Mononuclear cell (primary cell): ENCODE measurements at regions not wholly inside any gene's neighbourhood (a gene's known extent, or its start where the extent isn't known, plus 50 kb on each side); places are given as distances from the start of the nearest gene placed in this dataset.

Experiments
- H3K27me3 ChIP-seq: 2 replicates; pipeline ENCODE4 v1.6.0; 2011; ENCODE audit warnings: low read length, control low read depth; ENCODE audit not compliant: insufficient read depth
- H3K4me1 ChIP-seq: 2 replicates; pipeline ENCODE4 v1.5.1; 2011; ENCODE audit warnings: mild to moderate bottlenecking, low read length, control low read depth; ENCODE audit not compliant: insufficient read depth
- H3K4me3 ChIP-seq: 2 replicates; pipeline ENCODE4 v1.5.1; 2011; ENCODE audit warnings: mild to moderate bottlenecking, low read length, moderate library complexity
- H3K9me3 ChIP-seq: 2 replicates; pipeline ENCODE4 v1.5.1; 2011; ENCODE audit warnings: low read depth, mild to moderate bottlenecking, control low read depth, low read length

- Histone ChIP-seq H3K27me3 (no peaks in the 10 kb centered on the region), H3K4me1 (no peaks in the 10 kb centered on the region), H3K4me3 (no peak overlapping the region), H3K9me3 (no peaks in the 10 kb centered on the region)
These were observed 86.4 kb upstream of the THBS1 start for GRCh38 chr15:39494462-39494861.

GRCh38 chr15:39495871-39496840, 84.7 kb upstream of the THBS1 start:
- H3K4me1 ChIP-seq, result no peaks in the 10 kb centered on the region
- H3K4me3 ChIP-seq, result no peak overlapping the region
- H3K9me3 ChIP-seq, result no peaks in the 10 kb centered on the region
- no peaks in the 10 kb centered on the region for H3K27me3 ChIP-seq

GRCh38 chr15:39497016-39497758, 83.7 kb upstream of the THBS1 start:
- Histone ChIP-seq H3K4me1 (no peaks in the 10 kb centered on the region), H3K27me3 (no peaks in the 10 kb centered on the region), H3K4me3 (no peak overlapping the region), H3K9me3 (no peaks in the 10 kb centered on the region)

GRCh38 chr15:39497759-39498565, 82.9 kb upstream of the THBS1 start:
- no peak overlapping the region for H3K4me3 ChIP-seq
- H3K27me3 ChIP-seq, result no peaks in the 10 kb centered on the region
- no peaks in the 10 kb centered on the region for H3K9me3 ChIP-seq
- H3K4me1 ChIP-seq, result no peaks in the 10 kb centered on the region

- H3K4me1 ChIP-seq, result no peaks in the 10 kb centered on the region
- H3K4me3 ChIP-seq, result no peak overlapping the region
- no peaks in the 10 kb centered on the region for H3K9me3 ChIP-seq
- no peaks in the 10 kb centered on the region for H3K27me3 ChIP-seq
These were observed 82.2 kb upstream of the THBS1 start for GRCh38 chr15:39498629-39499028.

GRCh38 chr15:39499042-39499441, 81.8 kb upstream of the THBS1 start:
- H3K27me3 ChIP-seq, result no peaks in the 10 kb centered on the region
- no peaks in the 10 kb centered on the region for H3K9me3 ChIP-seq
- H3K4me1 ChIP-seq, result no peaks in the 10 kb centered on the region
- H3K4me3 ChIP-seq, result no peak overlapping the region

- Histone ChIP-seq H3K9me3 (no peaks in the 10 kb centered on the region), H3K27me3 (no peaks in the 10 kb centered on the region), H3K4me3 (no peak overlapping the region), H3K4me1 (no peaks in the 10 kb centered on the region)
These were observed 81.2 kb upstream of the THBS1 start for GRCh38 chr15:39499681-39500080.

GRCh38 chr15:39501366-39502081, 79.4 kb upstream of the THBS1 start:
- Histone ChIP-seq H3K9me3 (no peaks in the 10 kb centered on the region), H3K4me1 (no peaks in the 10 kb centered on the region), H3K4me3 (no peak overlapping the region), H3K27me3 (no peaks in the 10 kb centered on the region)

- H3K27me3 ChIP-seq, result no peaks in the 10 kb centered on the region
- no peak overlapping the region for H3K4me3 ChIP-seq
- H3K4me1 ChIP-seq, result no peaks in the 10 kb centered on the region
- no peaks in the 10 kb centered on the region for H3K9me3 ChIP-seq
These were observed 78.8 kb upstream of the THBS1 start for GRCh38 chr15:39502082-39502447.

- Histone ChIP-seq H3K9me3 (no peaks in the 10 kb centered on the region), H3K4me3 (no peak overlapping the region), H3K4me1 (no peaks in the 10 kb centered on the region), H3K27me3 (no peaks in the 10 kb centered on the region)
These were observed 78.2 kb upstream of the THBS1 start for GRCh38 chr15:39502611-39503195.

GRCh38 chr15:39503526-39503925, 77.4 kb upstream of the THBS1 start:
- Histone ChIP-seq H3K9me3 (no peaks in the 10 kb centered on the region), H3K27me3 (no peaks in the 10 kb centered on the region), H3K4me1 (no peaks in the 10 kb centered on the region), H3K4me3 (no peak overlapping the region)

GRCh38 chr15:39504808-39505207, 76.1 kb upstream of the THBS1 start:
- H3K27me3 ChIP-seq, result no peaks in the 10 kb centered on the region
- H3K9me3 ChIP-seq, result no peaks in the 10 kb centered on the region
- H3K4me3 ChIP-seq, result no peak overlapping the region
- H3K4me1 ChIP-seq, result no peaks in the 10 kb centered on the region

GRCh38 chr15:39506146-39506545, 74.7 kb upstream of the THBS1 start:
- H3K4me1 ChIP-seq, result no peaks in the 10 kb centered on the region
- no peaks in the 10 kb centered on the region for H3K9me3 ChIP-seq
- H3K27me3 ChIP-seq, result no peaks in the 10 kb centered on the region
- no peak overlapping the region for H3K4me3 ChIP-seq

- Histone ChIP-seq H3K9me3 (no peaks in the 10 kb centered on the region), H3K4me1 (no peaks in the 10 kb centered on the region), H3K4me3 (no peak overlapping the region), H3K27me3 (no peaks in the 10 kb centered on the region)
These were observed 72.3 kb upstream of the THBS1 start for GRCh38 chr15:39508536-39508935.
